ENCODE measurements at regions not wholly inside any gene's neighbourhood (a gene's known extent, or its start where the extent isn't known, plus 50 kb on each side); places are given as distances from the start of the nearest gene placed in this dataset.

GRCh38 chr9:8262625-8263622 is 463.3 kb upstream of the DMAC1 start:
- DNase-seq (ENCODE audit: low read depth in 3 of 3, low spot score in 2 of 3): peak in 2 of 3 donors; percentile 25 to 32

- no peak for DNase-seq (ENCODE audit: low read depth in 3 of 3, low spot score in 2 of 3)
These were observed 462.2 kb upstream of the DMAC1 start for GRCh38 chr9:8261737-8262136.

- DNase-seq (ENCODE audit: low read depth in 3 of 3, low spot score in 2 of 3): no peak
These were observed 459.4 kb upstream of the DMAC1 start for GRCh38 chr9:8259028-8259427.

- DNase-seq (ENCODE audit: low read depth in 3 of 3, low spot score in 2 of 3): no peak
These were observed 457.3 kb upstream of the DMAC1 start for GRCh38 chr9:8256880-8257279.

- no peak for DNase-seq (ENCODE audit: low read depth in 3 of 3, low spot score in 2 of 3)
These were observed 456.3 kb upstream of the DMAC1 start for GRCh38 chr9:8255850-8256249.

DNA sequence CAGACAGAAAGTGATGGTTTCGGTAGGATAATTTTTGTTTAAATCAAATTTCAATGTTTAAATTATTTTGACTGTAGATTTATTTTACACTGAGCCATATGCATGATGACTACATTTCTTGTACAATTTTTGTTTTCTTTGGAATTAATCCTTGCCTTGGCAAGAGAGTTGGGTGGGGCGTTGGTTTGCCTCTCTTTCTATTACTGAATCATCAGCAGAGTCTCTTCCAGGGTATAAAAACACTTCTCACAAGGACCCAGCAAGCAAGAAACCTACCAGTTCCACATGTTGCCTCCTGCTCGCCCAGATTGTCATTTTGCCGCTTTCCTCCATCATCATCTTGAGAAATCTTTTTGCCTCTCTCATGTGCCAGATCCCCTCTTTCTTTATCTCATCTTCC is 455.0 kb upstream of the DMAC1 start:
- no peak for DNase-seq (ENCODE audit: low read depth in 3 of 3, low spot score in 2 of 3)

GRCh38 chr9:8252445-8252844 is 452.9 kb upstream of the DMAC1 start:
- DNase-seq (ENCODE audit: low read depth in 3 of 3, low spot score in 2 of 3): no peak

DNA sequence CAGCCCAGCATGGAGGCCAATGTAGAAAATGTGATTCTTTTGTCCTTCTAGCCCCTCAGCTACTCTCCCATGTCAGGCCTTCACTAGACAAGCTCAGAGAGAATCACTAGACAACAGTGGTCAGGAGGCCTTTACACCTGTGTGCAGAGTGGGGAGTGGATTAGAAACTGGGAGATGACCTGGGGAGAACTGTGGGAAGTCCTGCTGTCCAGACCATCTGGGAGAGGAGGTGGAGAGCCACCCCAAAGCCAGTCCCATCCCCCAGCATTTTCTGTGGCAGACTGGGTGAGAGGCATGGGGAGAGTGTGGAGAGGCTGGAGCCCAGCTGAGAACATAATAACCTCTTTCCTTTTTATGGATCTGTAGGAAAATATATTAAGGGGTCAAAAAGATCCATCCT is 452.0 kb upstream of the DMAC1 start:
- no peak for DNase-seq (ENCODE audit: low read depth in 3 of 3, low spot score in 2 of 3)

GRCh38 chr9:8244505-8245092 is 445.0 kb upstream of the DMAC1 start:
- DNase-seq (ENCODE audit: low read depth in 3 of 3, low spot score in 2 of 3): no peak

- DNase-seq (ENCODE audit: low read depth in 3 of 3, low spot score in 2 of 3): no peak
These were observed 441.6 kb upstream of the DMAC1 start for GRCh38 chr9:8241201-8241600.

- DNase-seq (ENCODE audit: low read depth in 3 of 3, low spot score in 2 of 3): no peak
These were observed 437.5 kb upstream of the DMAC1 start for GRCh38 chr9:8237096-8237495.

- DNase-seq (ENCODE audit: low read depth in 3 of 3, low spot score in 2 of 3): no peak
These were observed 435.9 kb upstream of the DMAC1 start for GRCh38 chr9:8235489-8235888.

- no peak for DNase-seq (ENCODE audit: low read depth in 3 of 3, low spot score in 2 of 3)
These were observed 434.7 kb upstream of the DMAC1 start for GRCh38 chr9:8234316-8234715.

- no peak for DNase-seq (ENCODE audit: low read depth in 3 of 3, low spot score in 2 of 3)
These were observed 433.1 kb upstream of the DMAC1 start for GRCh38 chr9:8232726-8233125.

- no peak for DNase-seq (ENCODE audit: low read depth in 3 of 3, low spot score in 2 of 3)
These were observed 429.6 kb upstream of the DMAC1 start for GRCh38 chr9:8229226-8229625.

DNA sequence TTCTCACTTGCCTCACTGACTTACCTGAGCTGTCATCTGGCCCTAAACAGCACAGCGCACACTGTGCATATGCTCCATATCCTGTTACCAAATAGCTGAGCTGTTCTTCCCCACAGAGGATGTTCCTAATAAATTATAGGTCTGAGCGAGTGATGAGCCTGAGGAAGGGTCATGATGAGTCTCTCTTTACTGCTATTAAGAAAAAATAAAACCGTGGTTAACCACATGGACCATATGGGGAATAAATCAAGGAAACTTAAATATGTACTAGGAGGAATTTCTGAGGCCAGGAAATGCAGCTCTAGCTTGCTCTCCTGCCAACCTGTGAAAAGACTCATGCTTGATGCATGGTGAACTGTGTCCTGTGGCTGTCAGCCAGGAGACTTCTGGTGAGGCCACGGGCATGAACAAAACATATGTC is 424.8 kb upstream of the DMAC1 start:
- no peak for DNase-seq (ENCODE audit: low read depth in 3 of 3, low spot score in 2 of 3)

DNA sequence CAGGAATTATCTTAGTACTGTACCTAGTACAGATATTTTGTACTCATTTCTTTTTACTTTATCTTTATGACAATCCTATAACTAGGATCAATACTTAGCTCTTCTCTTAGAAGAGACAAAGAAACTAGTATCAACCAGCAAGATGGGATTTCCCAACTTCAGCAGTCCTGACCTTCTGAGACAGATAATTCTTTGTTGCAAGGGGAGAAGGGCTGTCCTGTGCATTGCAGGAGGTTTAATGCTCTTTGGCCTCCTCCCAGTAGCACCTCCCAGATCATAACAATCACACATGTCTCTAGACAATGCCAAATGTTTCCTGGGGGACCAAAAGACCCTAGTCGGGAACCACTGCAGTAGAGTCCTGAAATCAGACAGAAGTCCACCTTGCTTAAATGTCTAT is 424.3 kb upstream of the DMAC1 start:
- no peak for DNase-seq (ENCODE audit: low read depth in 3 of 3, low spot score in 2 of 3)

DNA sequence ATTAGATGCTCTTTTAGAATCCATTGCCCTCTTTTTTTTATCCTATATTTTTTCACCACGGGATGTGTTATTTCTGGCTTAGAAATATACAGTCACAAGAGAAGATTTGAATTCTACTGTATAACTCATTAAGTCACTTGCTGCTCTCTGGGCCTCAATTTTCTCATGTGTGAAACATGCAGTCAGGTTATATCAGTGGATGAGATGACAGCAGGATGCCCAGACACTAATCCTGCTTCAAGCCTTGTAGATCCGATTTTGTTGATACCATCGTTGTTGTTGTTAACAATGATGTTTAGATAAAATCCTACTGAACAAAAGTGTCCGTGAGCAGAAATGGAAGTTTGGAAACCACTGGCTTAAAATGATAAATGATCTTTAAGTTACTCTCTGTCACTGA is 421.9 kb upstream of the DMAC1 start:
- no peak for DNase-seq (ENCODE audit: low read depth in 3 of 3, low spot score in 2 of 3)

DNA sequence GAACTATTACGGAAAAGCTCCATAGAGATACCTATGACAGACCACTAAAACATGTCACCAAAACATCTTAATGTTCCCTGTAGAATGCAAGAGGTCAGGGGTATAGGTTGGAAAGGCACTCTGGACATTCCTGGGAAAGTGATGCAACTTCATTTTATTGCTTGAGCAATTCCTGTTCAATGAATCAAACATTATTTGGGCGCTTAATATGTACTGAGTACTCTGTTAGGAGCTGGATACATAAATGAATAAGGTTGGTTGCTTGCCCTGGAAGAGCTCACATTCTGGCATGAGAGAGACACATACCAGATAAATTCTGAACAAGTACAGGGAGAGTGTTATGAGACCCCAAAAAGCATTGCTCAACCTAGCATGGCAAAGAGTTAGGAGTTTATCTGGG is 408.9 kb upstream of the DMAC1 start:
- no peak for DNase-seq (ENCODE audit: low read depth in 3 of 3, low spot score in 2 of 3)

DNA sequence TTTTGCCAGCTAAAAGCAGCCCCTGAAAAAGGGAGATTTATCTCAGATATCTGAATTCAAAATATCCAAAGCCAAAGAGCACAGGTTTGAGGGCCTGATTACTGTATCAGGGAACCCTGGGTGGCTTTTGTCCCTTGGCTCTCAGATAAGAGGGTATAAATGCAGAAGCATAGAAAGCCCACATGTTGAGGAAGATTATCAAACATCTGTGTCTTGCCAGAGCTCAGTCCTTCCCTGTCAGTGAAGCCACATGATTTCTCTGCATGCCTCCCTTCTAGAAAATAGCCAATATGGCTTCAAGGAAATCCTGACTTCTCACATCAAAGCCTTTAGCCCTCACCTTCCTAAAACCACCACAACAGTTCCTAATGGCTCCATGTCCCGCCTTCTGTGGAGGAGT is 408.0 kb upstream of the DMAC1 start:
- no peak for DNase-seq (ENCODE audit: low read depth in 3 of 3, low spot score in 2 of 3)

- no peak for DNase-seq (ENCODE audit: low read depth in 3 of 3, low spot score in 2 of 3)
These were observed 407.1 kb upstream of the DMAC1 start for GRCh38 chr9:8206720-8207119.

DNA sequence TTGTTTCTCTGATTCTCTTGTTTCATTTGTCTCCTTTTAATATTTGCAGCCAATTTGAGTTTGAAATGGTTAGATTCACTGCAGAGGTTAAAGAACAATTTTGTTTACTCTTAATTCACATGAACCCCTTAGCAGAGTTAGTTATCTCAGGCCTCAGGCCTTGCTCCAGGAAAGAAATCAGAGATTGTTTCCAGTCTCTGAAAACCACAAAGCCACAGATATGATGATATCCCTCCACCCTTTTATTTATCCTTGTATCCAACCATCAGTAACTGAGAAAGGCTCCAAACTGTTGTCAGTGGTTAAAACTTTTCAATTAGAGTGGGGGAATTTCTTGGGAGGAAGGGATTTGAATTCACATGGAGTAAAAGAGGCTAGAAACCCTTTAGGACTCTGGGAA is 406.0 kb upstream of the DMAC1 start:
- DNase-seq (ENCODE audit: low read depth in 3 of 3, low spot score in 2 of 3): no peak
